ENCODE measurements at regions not wholly inside any gene's neighbourhood (a gene's known extent, or its start where the extent isn't known, plus 50 kb on each side); places are given as distances from the start of the nearest gene placed in this dataset.

DNA sequence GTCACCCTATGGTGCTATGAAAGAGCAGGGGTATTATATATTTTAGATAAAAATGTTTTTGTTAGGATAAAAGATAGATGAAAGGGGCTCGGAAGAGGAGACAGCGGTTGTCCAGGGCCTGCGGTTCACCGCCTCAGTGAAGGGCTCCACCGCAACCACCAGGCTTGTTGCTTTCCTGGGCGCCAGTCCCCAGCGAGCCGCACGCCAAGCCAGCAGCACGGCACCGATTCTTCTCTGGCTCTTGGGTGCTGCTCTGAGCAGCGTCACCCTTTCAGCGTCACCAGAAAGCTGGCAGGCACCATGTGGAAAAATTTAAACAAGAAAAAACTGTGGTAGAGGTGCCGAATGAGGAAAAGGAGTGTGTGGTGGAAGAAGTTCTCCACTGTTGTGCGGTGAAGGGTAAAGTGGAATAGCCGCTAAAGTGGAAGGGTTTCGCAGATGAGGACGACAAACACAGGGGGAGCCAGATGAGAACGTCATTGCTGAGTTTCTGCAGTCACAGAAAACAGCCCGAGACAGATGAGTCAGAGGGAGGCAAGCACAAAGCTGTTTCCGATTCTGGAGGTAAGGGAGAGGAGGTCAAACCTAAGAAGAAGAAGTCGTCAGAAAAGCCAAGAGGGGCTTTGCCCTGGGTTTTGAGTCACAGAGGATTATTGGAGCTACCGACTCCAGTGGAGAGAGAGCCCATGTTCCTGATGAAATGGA lies 569.2 kb downstream of the ZBBX start:
- Histone ChIP-seq H3K9me3 (peaks cover 0 to 5% of the 10 kb centered on the region in 2 donors), H3K27ac (no peak overlapping the region), H3K4me3 (no peak overlapping the region), H3K27me3 (no peaks in the 10 kb centered on the region), H3K36me3 (no peaks in the 10 kb centered on the region), H3K4me1 (no peaks in the 10 kb centered on the region)
- no peak for DNase-seq (ENCODE audit: low spot score in 2 of 2)
- TF ChIP-seq, protein P1, sequence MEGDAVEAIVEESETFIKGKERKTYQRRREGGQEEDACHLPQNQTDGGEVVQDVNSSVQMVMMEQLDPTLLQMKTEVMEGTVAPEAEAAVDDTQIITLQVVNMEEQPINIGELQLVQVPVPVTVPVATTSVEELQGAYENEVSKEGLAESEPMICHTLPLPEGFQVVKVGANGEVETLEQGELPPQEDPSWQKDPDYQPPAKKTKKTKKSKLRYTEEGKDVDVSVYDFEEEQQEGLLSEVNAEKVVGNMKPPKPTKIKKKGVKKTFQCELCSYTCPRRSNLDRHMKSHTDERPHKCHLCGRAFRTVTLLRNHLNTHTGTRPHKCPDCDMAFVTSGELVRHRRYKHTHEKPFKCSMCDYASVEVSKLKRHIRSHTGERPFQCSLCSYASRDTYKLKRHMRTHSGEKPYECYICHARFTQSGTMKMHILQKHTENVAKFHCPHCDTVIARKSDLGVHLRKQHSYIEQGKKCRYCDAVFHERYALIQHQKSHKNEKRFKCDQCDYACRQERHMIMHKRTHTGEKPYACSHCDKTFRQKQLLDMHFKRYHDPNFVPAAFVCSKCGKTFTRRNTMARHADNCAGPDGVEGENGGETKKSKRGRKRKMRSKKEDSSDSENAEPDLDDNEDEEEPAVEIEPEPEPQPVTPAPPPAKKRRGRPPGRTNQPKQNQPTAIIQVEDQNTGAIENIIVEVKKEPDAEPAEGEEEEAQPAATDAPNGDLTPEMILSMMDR (IDR thresholded peaks at IDR 0.05), result no peak
- no peak for TF ChIP-seq POLR2AphosphoS5 (IDR thresholded peaks at IDR 0.05)
- TF ChIP-seq POLR2A (IDR thresholded peaks at IDR 0.05), result no peak
- intact Hi-C loops (cut with DNase I; ENCODE audit: low total_unique reads), result no loop called here

DNA sequence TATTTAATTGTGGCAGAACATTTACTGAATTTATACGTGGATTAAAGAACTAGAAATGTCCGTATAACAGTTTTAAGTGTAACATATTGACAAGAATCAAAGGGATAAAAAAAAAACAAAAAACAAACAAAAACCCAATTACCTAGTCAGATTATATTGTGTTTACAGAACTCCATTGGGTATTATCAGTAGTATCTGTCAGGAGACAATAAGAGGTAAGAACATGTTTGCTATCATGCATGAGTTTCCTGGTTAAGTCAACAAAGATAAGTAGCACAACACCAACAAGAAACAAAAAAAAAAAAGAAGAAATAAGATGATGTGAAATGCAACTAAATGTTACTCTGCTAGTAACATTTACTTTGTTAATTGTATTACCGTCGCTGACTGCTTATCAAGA lies 570.6 kb downstream of the ZBBX start:
- intact Hi-C loops (cut with DNase I; ENCODE audit: low total_unique reads), result no loop called here
- Histone ChIP-seq H3K27ac (no peak overlapping the region), H3K9me3 (peaks cover 0 to 5% of the 10 kb centered on the region in 2 donors), H3K27me3 (no peaks in the 10 kb centered on the region), H3K36me3 (no peaks in the 10 kb centered on the region), H3K4me3 (no peak overlapping the region), H3K4me1 (no peaks in the 10 kb centered on the region)
- no peak for DNase-seq (ENCODE audit: low spot score in 2 of 2)
- TF ChIP-seq, protein P1 (IDR thresholded peaks at IDR 0.05), result no peak
- no peak for TF ChIP-seq POLR2A (IDR thresholded peaks at IDR 0.05)

DNA sequence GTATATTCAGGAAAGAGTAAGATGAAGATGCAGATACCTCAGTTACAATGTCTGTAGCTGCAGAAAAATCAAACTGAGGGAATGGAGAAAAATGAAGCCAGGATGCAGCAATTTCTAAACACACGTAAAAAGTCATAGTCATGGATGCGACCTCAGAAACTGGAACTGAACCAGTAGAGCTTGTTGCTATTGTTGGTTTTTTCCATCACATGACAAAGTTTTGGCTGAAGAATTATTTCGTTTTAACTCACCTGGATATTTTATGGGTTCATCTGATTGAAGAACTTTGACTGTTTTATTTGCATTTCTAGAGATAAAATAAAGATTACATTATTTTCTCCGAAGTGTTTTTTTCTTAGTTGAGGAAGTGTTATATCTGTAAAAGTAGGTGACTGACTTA lies 591.2 kb downstream of the ZBBX start:
- TF ChIP-seq POLR2A (IDR thresholded peaks at IDR 0.05) (no peak), POLR2AphosphoS5 (IDR thresholded peaks at IDR 0.05) (no peak)
- TF ChIP-seq, protein P1 (IDR thresholded peaks at IDR 0.05), result no peak
- no peak overlapping the region for H3K27ac ChIP-seq
- intact Hi-C loops (cut with DNase I; ENCODE audit: low total_unique reads), result no loop called here
- no peak for DNase-seq (ENCODE audit: low spot score in 2 of 2)
- no peaks in the 10 kb centered on the region for H3K4me1 ChIP-seq
- no peaks in the 10 kb centered on the region for H3K27me3 ChIP-seq
- H3K36me3 ChIP-seq, result no peaks in the 10 kb centered on the region
- H3K9me3 ChIP-seq, result no peaks in the 10 kb centered on the region
- no peak overlapping the region for H3K4me3 ChIP-seq

DNA sequence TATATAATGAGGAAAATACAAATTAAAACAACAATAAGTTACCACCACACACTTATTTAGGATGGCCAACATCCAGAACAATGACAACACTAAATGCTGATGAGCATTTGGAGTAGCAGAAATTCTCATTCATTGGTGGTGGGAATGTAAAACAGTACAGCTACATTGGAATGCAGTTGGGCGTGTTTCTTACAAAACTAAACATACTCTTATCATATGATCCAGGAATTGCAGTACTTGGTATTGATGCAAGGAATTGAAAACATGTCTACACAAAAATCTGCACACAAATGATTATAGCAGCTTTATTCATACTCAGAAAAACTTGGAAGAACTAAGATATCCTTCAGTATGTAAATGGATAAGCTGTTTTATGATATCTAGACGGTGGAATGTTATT lies 594.2 kb downstream of the ZBBX start:
- TF ChIP-seq, protein P1 (IDR thresholded peaks at IDR 0.05), result no peak
- no peak for TF ChIP-seq POLR2A (IDR thresholded peaks at IDR 0.05)
- no peak for TF ChIP-seq POLR2AphosphoS5 (IDR thresholded peaks at IDR 0.05)
- no peaks in the 10 kb centered on the region for H3K27me3 ChIP-seq
- H3K36me3 ChIP-seq, result no peaks in the 10 kb centered on the region
- DNase-seq (ENCODE audit: low spot score in 2 of 2), result no peak
- intact Hi-C loops (cut with DNase I; ENCODE audit: low total_unique reads), result no loop called here
- no peak overlapping the region for H3K27ac ChIP-seq
- no peak overlapping the region for H3K4me3 ChIP-seq
- H3K9me3 ChIP-seq, result no peaks in the 10 kb centered on the region
- no peaks in the 10 kb centered on the region for H3K4me1 ChIP-seq

DNA sequence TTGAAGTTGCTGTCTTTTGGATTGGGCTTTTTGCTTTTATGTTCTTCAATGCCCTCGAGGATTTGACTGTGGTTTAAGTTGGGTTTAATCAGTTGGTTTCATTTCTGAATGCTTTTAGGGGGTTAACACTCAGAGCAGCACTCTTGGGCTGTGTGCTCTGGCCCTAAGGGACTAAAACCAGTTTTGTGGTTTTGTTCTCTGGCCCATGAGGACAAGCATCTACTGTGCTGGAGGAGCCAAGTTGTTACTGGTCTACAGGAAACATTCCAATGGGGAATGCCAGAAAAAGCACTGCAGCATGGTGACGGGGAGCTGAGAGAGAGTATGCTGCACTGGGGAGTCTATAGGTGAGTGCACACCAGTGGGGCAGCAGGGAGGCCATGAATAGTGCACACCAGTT lies 596.9 kb downstream of the ZBBX start:
- Histone ChIP-seq H3K27me3 (no peaks in the 10 kb centered on the region), H3K9me3 (no peaks in the 10 kb centered on the region), H3K36me3 (no peaks in the 10 kb centered on the region), H3K27ac (no peak overlapping the region), H3K4me3 (no peak overlapping the region), H3K4me1 (no peaks in the 10 kb centered on the region)
- TF ChIP-seq POLR2A (IDR thresholded peaks at IDR 0.05), result no peak
- TF ChIP-seq POLR2AphosphoS5 (IDR thresholded peaks at IDR 0.05), result no peak
- TF ChIP-seq, protein P1 (IDR thresholded peaks at IDR 0.05), result no peak
- no peak for DNase-seq (ENCODE audit: low spot score in 2 of 2)
- intact Hi-C loops (cut with DNase I; ENCODE audit: low total_unique reads), result no loop called here

All from breast epithelium (tissue), 4 donors.